ENCODE measurements at regions not wholly inside any gene's neighbourhood (a gene's known extent, or its start where the extent isn't known, plus 50 kb on each side); places are given as distances from the start of the nearest gene placed in this dataset.

- H3K27ac ChIP-seq (ENCODE audit: low read depth, low read length): no peak overlapping the region
- TF ChIP-seq CTCF (conservative IDR thresholded peaks at IDR 0.05): no peak
- WGBS, 2 experiments (ENCODE audit: insufficient coverage in 1 of 2, insufficient read length in 1 of 2): 90% methylated on average over 28 to 32 of the region's 32 CpGs
Observed at GRCh38 chr11:69883292-69884255, 64.4 kb upstream of the FGF3 start.

GRCh38 chr11:69884286-69884685 is 65.1 kb upstream of the FGF3 start:
- Histone ChIP-seq H3K4me3 (ENCODE audit: low read length) (no peak overlapping the region), H3K9me3 (ENCODE audit: control insufficient read depth, low read length) (no peaks in the 10 kb centered on the region), H3K27me3 (ENCODE audit: control insufficient read depth, insufficient read depth, low read length, poor library complexity, severe bottlenecking) (no peaks in the 10 kb centered on the region), H3K27ac (ENCODE audit: low read depth, low read length) (no peak overlapping the region), H3K36me3 (ENCODE audit: control insufficient read depth, insufficient read depth, low read length) (no peaks in the 10 kb centered on the region), H3K4me1 (ENCODE audit: control insufficient read depth, insufficient read depth, low read length) (peaks cover 1% of the 10 kb centered on the region), H3K9ac (ENCODE audit: extremely low read depth, low read length, poor library complexity, severe bottlenecking) (no peak overlapping the region)
- Mint-ChIP-seq H3K27me3 (ENCODE audit: insufficient read depth) (no peaks in the 10 kb centered on the region), H3K36me3 (ENCODE audit: low read depth) (no peaks in the 10 kb centered on the region), H3K4me3 (no peak overlapping the region), H3K27ac (no peak overlapping the region), H3K9me3 (no peaks in the 10 kb centered on the region), H3K4me1 (peaks cover 1% of the 10 kb centered on the region)
- no peak for TF ChIP-seq CTCF (conservative IDR thresholded peaks at IDR 0.05)
- 89 to 94% methylated on average over 8 to 10 of the region's 10 CpGs for WGBS, 2 experiments (ENCODE audit: insufficient coverage in 1 of 2, insufficient read length in 1 of 2)
- no peak for DNase-seq

More at GRCh38 chr11:69883292-69884255, 64.4 kb upstream of the FGF3 start:
- Histone ChIP-seq H3K4me1 (ENCODE audit: control insufficient read depth, insufficient read depth, low read length) (no peaks in the 10 kb centered on the region), H3K9ac (ENCODE audit: extremely low read depth, low read length, poor library complexity, severe bottlenecking) (no peak overlapping the region), H3K4me3 (ENCODE audit: low read length) (no peak overlapping the region), H3K27me3 (ENCODE audit: control insufficient read depth, insufficient read depth, low read length, poor library complexity, severe bottlenecking) (no peaks in the 10 kb centered on the region), H3K9me3 (ENCODE audit: control insufficient read depth, low read length) (no peaks in the 10 kb centered on the region), H3K36me3 (ENCODE audit: control insufficient read depth, insufficient read depth, low read length) (no peaks in the 10 kb centered on the region)
- Mint-ChIP-seq H3K36me3 (ENCODE audit: low read depth) (no peaks in the 10 kb centered on the region), H3K4me1 (no peaks in the 10 kb centered on the region), H3K9me3 (no peaks in the 10 kb centered on the region), H3K4me3 (no peak overlapping the region), H3K27me3 (ENCODE audit: insufficient read depth) (no peaks in the 10 kb centered on the region), H3K27ac (no peak overlapping the region)
- DNase-seq: peak; percentile 38

- H3K27ac Mint-ChIP-seq: no peak overlapping the region
- DNase-seq: no peak
- Histone ChIP-seq H3K27ac (ENCODE audit: low read depth, low read length) (no peak overlapping the region), H3K27me3 (ENCODE audit: control insufficient read depth, insufficient read depth, low read length, poor library complexity, severe bottlenecking) (no peaks in the 10 kb centered on the region), H3K4me3 (ENCODE audit: low read length) (no peak overlapping the region), H3K4me1 (ENCODE audit: control insufficient read depth, insufficient read depth, low read length) (peaks cover 5% of the 10 kb centered on the region), H3K9ac (ENCODE audit: extremely low read depth, low read length, poor library complexity, severe bottlenecking) (no peak overlapping the region), H3K9me3 (ENCODE audit: control insufficient read depth, low read length) (no peaks in the 10 kb centered on the region), H3K36me3 (ENCODE audit: control insufficient read depth, insufficient read depth, low read length) (no peaks in the 10 kb centered on the region)
- WGBS, 2 experiments (ENCODE audit: insufficient coverage in 1 of 2, insufficient read length in 1 of 2): 86 to 89% methylated on average over 4 to 7 of the region's 7 CpGs
- no peaks in the 10 kb centered on the region for H3K36me3 Mint-ChIP-seq (ENCODE audit: low read depth)
- H3K4me3 Mint-ChIP-seq: no peak overlapping the region
- H3K4me1 Mint-ChIP-seq: peaks cover 4% of the 10 kb centered on the region
- TF ChIP-seq CTCF (conservative IDR thresholded peaks at IDR 0.05): no peak
- peaks cover 1% of the 10 kb centered on the region for H3K27me3 Mint-ChIP-seq (ENCODE audit: insufficient read depth)
- no peaks in the 10 kb centered on the region for H3K9me3 Mint-ChIP-seq
Observed at GRCh38 chr11:69884751-69885150, 65.5 kb upstream of the FGF3 start.

Data from endodermal cell (in vitro differentiated cells).